ENCODE measurements at regions not wholly inside any gene's neighbourhood (a gene's known extent, or its start where the extent isn't known, plus 50 kb on each side); places are given as distances from the start of the nearest gene placed in this dataset.

GRCh38 chr22:49150801-49151221 is 676.9 kb downstream of the BRD1 start (continued):
- TF ChIP-seq REST (IDR thresholded peaks at IDR 0.05; ENCODE audit: low read depth) (no peak), TCF7L2 (IDR thresholded peaks at IDR 0.05; ENCODE audit: borderline replicate concordance, extremely low read depth, insufficient read depth, insufficient read length) (no peak), SP1 (IDR thresholded peaks at IDR 0.05; ENCODE audit: low read depth) (no peak), FOSL1 (IDR thresholded peaks at IDR 0.05; ENCODE audit: low read depth) (no peak), ZFX (IDR thresholded peaks at IDR 0.05) (no peak)

- DNase-seq (ENCODE audit: low read depth, low spot score) (no peak), ATAC-seq (peak; percentile 27; the same call in 1 of the 2 replicates)
- H3K27me3 ChIP-seq (ENCODE audit: insufficient read depth, low read length) = peaks cover 27% of the 10 kb centered on the region; the same call in 1 of the 2 replicates
- H3K79me2 ChIP-seq (ENCODE audit: insufficient read depth, low read length) = no peaks in the 10 kb centered on the region
- H2AFZ ChIP-seq (ENCODE audit: low read depth, low read length, poor library complexity, severe bottlenecking) = no peak overlapping the region
- H3K36me3 ChIP-seq (ENCODE audit: control insufficient read depth in 1 of 2, insufficient read depth in 2 of 2, low read length in 2 of 2) = no peaks in the 10 kb centered on the region
- no TSS peak for BruUV-seq (replicated peaks)
- no peaks in the 10 kb centered on the region for H4K20me1 ChIP-seq (ENCODE audit: insufficient read depth)
- H3K9ac ChIP-seq (ENCODE audit: low read length) = no peak overlapping the region
- no peaks in the 10 kb centered on the region for H3K9me3 ChIP-seq (ENCODE audit: control insufficient read depth in 1 of 2, insufficient read depth in 1 of 2, low read depth in 1 of 2, low read length in 2 of 2)
- no peaks in the 10 kb centered on the region for H3K4me1 ChIP-seq (ENCODE audit: control insufficient read depth in 1 of 2, insufficient read depth in 2 of 2, low read length in 2 of 2)
- ChIA-PET CTCF (no interaction called here), POLR2A (no interaction called here), RAD21 (ENCODE audit: low non-redundant PET in 1 of 2, low total read pairs in 2 of 2, uncharacterized antibody in 2 of 2, unreplicated experiment in 2 of 2) (no interaction called here)
- no peak overlapping the region for H3K27ac ChIP-seq (ENCODE audit: low read depth, low read length)
- H3K9me2 ChIP-seq (ENCODE audit: insufficient read depth) = no peaks in the 10 kb centered on the region
- H3K4me2 ChIP-seq (ENCODE audit: low read length) = no peak overlapping the region
- H3K4me3 ChIP-seq (replicated peaks in 1 of 2; ENCODE audit: low read depth in 1 of 2, low read length in 2 of 2) = no peak overlapping the region
- intact Hi-C loops (cut with micrococcal nuclease) = no loop called here
- TF ChIP-seq ZFX (IDR thresholded peaks at IDR 0.05) = no peak
- TF ChIP-seq CBX3 (IDR thresholded peaks at IDR 0.05; ENCODE audit: low read depth) = no peak
- TF ChIP-seq YY1 (IDR thresholded peaks at IDR 0.05; ENCODE audit: extremely low read depth, insufficient replicate concordance, low read depth, low read length) = no peak
- no peak for TF ChIP-seq TCF7L2 (IDR thresholded peaks at IDR 0.05; ENCODE audit: borderline replicate concordance, extremely low read depth, insufficient read depth, insufficient read length)
- TF ChIP-seq ATF3 (IDR thresholded peaks at IDR 0.05) = no peak
- no peak for TF ChIP-seq ZNF274 (IDR thresholded peaks at IDR 0.05; ENCODE audit: low read depth, low read length)
- TF ChIP-seq POLR2AphosphoS5 (IDR thresholded peaks at IDR 0.05; ENCODE audit: low read depth, low read length) = no peak
- TF ChIP-seq CTCF (IDR thresholded peaks at IDR 0.05 in 2 of 3, conservative IDR thresholded peaks at IDR 0.05 in 1 of 3; ENCODE audit: borderline replicate concordance in 1 of 3, insufficient read depth in 1 of 3, low read depth in 2 of 3, low read length in 2 of 3) = no peak
- no peak for TF ChIP-seq JUND (IDR thresholded peaks at IDR 0.05)
- TF ChIP-seq ZBTB33 (IDR thresholded peaks at IDR 0.05; ENCODE audit: extremely low read depth, insufficient replicate concordance, low read length) = no peak
- TF ChIP-seq RAD21 (IDR thresholded peaks at IDR 0.05; ENCODE audit: low read depth) = no peak
- no peak for TF ChIP-seq EGR1 (IDR thresholded peaks at IDR 0.05; ENCODE audit: low read depth)
- no peak for TF ChIP-seq ELF1 (IDR thresholded peaks at IDR 0.05; ENCODE audit: borderline replicate concordance, low read depth)
Observed at GRCh38 chr22:49149721-49150608, 677.7 kb downstream of the BRD1 start.
